Neuron (in vitro differentiated cells): ENCODE measurements at regions not wholly inside any gene's neighbourhood (a gene's known extent, or its start where the extent isn't known, plus 50 kb on each side); places are given as distances from the start of the nearest gene placed in this dataset.

Experiments used
- H2AFZ ChIP-seq: one replicate; pipeline ENCODE4 v1.6.1; 2013; ENCODE audit warnings: low read depth, mild to moderate bottlenecking, inconsistent platforms, low read length, moderate library complexity
- H3K27me3 ChIP-seq: one replicate; pipeline ENCODE4 v1.6.1; 2013; ENCODE audit warnings: low read length; ENCODE audit not compliant: insufficient read depth
- H3K36me3 ChIP-seq: one replicate; pipeline ENCODE4 v1.6.1; 2013; ENCODE audit warnings: low read length; ENCODE audit not compliant: insufficient read depth
- H3K4me1 ChIP-seq: one replicate; pipeline ENCODE4 v1.6.1; 2013; ENCODE audit warnings: low read length; ENCODE audit not compliant: insufficient read depth
- H3K4me3 ChIP-seq: 2 replicates; pipeline ENCODE4 v1.5.1; 2013; ENCODE audit warnings: mild to moderate bottlenecking, low read length, moderate library complexity
- H3K9me3 ChIP-seq: one replicate; pipeline ENCODE4 v1.6.1; 2013; ENCODE audit warnings: low read length

DNA sequence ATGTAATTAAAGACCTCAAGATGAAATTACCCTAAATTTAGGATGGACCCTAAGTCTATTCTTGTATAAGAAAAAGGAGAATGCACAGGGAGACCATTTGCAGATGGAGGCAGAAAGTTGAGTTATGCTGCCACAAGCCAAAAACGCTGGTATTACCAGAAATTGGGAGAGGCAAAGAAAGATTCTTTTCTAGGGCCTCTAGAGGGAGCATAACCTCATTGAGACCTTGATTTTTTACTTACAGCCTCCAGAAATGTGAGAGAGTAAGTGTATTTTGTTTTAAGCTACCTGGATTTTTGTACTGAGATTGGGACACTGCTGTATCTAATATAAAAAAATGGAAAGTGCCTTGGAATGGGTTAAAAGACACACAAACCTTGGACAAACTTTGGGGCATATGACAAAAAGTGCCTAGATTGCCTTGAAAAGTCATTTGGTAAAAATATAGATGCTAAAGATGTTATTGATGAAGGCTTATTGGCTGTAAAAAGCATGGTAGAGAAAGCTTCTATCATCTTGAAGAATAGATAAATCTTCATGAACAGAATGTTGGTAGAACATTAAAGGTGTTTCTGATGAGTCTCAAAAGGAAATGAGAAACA, 174.7 kb upstream of the PRDM9 start:
- Histone ChIP-seq H3K4me1 (no peaks in the 10 kb centered on the region), H3K4me3 (no peak overlapping the region), H2AFZ (no peak overlapping the region), H3K9me3 (no peaks in the 10 kb centered on the region), H3K27me3 (no peaks in the 10 kb centered on the region), H3K36me3 (no peaks in the 10 kb centered on the region)

DNA sequence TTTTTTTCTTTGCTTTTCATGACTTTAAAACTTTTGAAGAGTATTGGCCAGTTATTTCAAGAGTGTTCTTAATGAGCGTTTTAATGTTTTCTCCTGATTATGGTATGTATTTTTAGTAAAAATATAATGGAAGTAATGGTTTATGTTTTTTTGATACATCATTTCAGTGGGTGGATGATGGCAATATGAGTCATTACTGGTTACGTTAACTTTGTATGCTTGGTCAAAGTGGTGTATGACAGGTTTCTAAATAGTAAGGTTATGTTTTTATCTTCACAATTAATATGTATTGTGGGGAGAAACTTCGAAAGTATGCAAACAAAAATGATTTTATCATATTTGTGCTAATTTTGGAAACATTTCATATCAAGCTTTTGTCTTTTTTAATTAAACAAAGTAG, 176.7 kb upstream of the PRDM9 start:
- no peaks in the 10 kb centered on the region for H3K36me3 ChIP-seq
- H3K4me1 ChIP-seq = no peaks in the 10 kb centered on the region
- H3K4me3 ChIP-seq = no peak overlapping the region
- no peak overlapping the region for H2AFZ ChIP-seq
- H3K9me3 ChIP-seq = no peaks in the 10 kb centered on the region
- H3K27me3 ChIP-seq = no peaks in the 10 kb centered on the region

GRCh38 chr5:23319901-23320300, 187.5 kb upstream of the PRDM9 start:
- Histone ChIP-seq H3K27me3 (no peaks in the 10 kb centered on the region), H2AFZ (no peak overlapping the region), H3K4me3 (no peak overlapping the region), H3K9me3 (no peaks in the 10 kb centered on the region), H3K4me1 (no peaks in the 10 kb centered on the region), H3K36me3 (no peaks in the 10 kb centered on the region)

DNA sequence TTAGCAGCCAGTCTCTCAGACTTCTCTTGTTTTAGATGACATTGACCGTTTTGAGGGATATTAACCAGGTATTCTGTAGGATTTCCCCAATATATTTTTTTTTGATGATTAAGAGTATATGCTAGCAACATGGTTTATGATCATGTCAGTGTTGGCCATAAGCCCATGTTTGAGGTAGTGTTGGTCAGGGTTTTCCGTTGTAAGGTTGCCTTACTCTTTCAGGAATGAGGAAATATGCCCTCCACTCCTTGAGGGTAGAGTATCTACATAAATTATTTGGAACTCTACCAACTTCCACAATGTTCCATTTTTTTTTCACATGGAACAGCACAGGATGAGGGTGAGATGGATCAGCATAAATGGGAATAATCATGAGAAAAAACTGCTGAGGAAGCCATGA, 188.4 kb upstream of the PRDM9 start:
- H3K27me3 ChIP-seq = no peaks in the 10 kb centered on the region
- no peak overlapping the region for H2AFZ ChIP-seq
- no peaks in the 10 kb centered on the region for H3K9me3 ChIP-seq
- no peaks in the 10 kb centered on the region for H3K4me1 ChIP-seq
- H3K4me3 ChIP-seq = no peak overlapping the region
- no peaks in the 10 kb centered on the region for H3K36me3 ChIP-seq

GRCh38 chr5:23318166-23318565, 189.2 kb upstream of the PRDM9 start:
- no peak overlapping the region for H3K4me3 ChIP-seq
- H3K9me3 ChIP-seq = no peaks in the 10 kb centered on the region
- H3K27me3 ChIP-seq = no peaks in the 10 kb centered on the region
- no peak overlapping the region for H2AFZ ChIP-seq
- no peaks in the 10 kb centered on the region for H3K4me1 ChIP-seq
- no peaks in the 10 kb centered on the region for H3K36me3 ChIP-seq

GRCh38 chr5:23316060-23316591, 191.3 kb upstream of the PRDM9 start:
- Histone ChIP-seq H2AFZ (no peak overlapping the region), H3K27me3 (no peaks in the 10 kb centered on the region), H3K4me1 (no peaks in the 10 kb centered on the region), H3K9me3 (no peaks in the 10 kb centered on the region), H3K36me3 (no peaks in the 10 kb centered on the region), H3K4me3 (no peak overlapping the region)

GRCh38 chr5:23314827-23315226, 192.6 kb upstream of the PRDM9 start:
- H3K27me3 ChIP-seq = no peaks in the 10 kb centered on the region
- H2AFZ ChIP-seq = no peak overlapping the region
- H3K4me1 ChIP-seq = no peaks in the 10 kb centered on the region
- no peaks in the 10 kb centered on the region for H3K36me3 ChIP-seq
- H3K4me3 ChIP-seq = no peak overlapping the region
- no peaks in the 10 kb centered on the region for H3K9me3 ChIP-seq

DNA sequence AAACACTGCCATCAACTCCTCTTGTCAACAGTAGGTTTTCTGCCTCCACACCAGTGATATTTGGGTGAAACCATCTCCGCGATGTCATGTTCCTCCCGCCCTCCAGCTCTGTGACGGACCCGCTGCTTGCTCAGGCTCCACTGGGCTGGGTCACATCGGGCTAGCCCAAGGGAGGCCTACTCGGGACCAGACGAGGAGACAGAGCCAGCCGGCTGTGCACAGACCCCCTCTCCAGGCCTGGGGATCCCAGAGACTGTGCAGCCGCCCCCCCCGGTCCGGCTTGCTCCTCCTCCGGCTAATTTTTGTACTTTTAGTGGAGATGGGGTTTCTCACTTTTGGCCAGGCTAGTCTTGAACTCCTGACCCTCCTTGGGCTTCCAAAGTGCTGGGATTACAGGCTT, 202.4 kb upstream of the PRDM9 start:
- Histone ChIP-seq H3K36me3 (no peaks in the 10 kb centered on the region), H3K4me3 (no peak overlapping the region), H3K4me1 (no peaks in the 10 kb centered on the region), H2AFZ (no peak overlapping the region), H3K9me3 (no peaks in the 10 kb centered on the region), H3K27me3 (no peaks in the 10 kb centered on the region)

DNA sequence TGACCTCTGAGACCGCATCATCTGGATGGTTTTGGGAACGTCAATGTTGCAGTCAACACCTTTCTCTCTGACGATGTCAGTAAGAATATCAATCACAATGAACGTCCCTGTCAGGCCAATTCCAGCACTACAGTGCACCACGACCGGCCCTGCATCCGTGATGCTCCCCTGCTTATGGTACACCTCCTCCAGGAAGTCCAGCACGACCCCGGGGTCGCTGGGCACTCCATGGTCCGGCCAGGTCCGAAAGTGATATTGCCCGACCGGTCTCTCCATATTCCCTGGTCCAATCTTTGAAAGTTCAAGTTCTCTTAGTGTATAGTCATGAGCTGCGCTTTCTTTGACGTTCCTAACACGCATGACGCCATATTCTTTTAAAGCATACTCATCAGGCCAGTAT, 203.6 kb upstream of the PRDM9 start:
- Histone ChIP-seq H3K27me3 (no peaks in the 10 kb centered on the region), H3K4me1 (no peaks in the 10 kb centered on the region), H3K4me3 (no peak overlapping the region), H2AFZ (no peak overlapping the region), H3K36me3 (no peaks in the 10 kb centered on the region), H3K9me3 (no peaks in the 10 kb centered on the region)

DNA sequence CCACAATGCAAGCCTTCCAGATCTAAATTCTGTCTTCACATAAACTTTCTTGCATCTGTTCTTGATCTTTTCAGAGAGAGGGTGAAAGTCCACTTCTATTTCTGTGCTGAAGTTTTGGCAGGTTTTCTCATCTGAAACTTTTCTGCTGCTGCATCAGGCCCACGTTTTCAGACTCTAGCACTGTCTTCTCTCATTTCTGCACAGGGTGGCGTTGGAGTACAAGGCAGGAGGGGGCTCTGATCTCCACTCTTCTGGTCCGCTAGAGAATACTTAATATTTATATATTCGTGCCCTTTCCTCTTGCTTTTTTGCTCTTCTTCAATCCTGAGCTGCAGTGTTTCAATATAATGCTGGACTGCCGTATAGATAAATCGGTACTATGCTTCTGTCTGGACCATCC, 204.0 kb upstream of the PRDM9 start:
- Histone ChIP-seq H3K9me3 (no peaks in the 10 kb centered on the region), H3K36me3 (no peaks in the 10 kb centered on the region), H3K27me3 (no peaks in the 10 kb centered on the region), H3K4me1 (no peaks in the 10 kb centered on the region), H2AFZ (no peak overlapping the region), H3K4me3 (no peak overlapping the region)

DNA sequence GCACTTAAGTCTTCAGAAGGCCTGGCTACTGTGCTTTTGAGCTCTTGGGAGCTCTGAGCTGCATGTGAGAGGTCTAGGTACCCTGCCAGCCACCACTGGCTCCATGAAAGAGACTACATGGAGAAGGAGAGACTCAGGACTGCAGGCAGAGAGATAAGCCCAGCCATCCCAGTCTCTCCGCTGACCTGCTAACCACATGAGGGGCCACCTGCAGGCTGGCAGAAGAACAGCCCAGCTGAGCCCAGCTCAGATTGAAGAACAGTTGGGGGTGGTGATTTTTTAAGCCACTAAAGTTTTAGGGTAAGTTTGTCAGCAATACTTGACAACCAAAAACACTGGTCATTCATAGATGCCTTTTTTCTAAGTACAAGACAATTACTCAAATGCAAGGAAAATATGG, 205.0 kb upstream of the PRDM9 start:
- no peaks in the 10 kb centered on the region for H3K4me1 ChIP-seq
- no peaks in the 10 kb centered on the region for H3K36me3 ChIP-seq
- H2AFZ ChIP-seq = no peak overlapping the region
- H3K27me3 ChIP-seq = no peaks in the 10 kb centered on the region
- H3K9me3 ChIP-seq = no peaks in the 10 kb centered on the region
- no peak overlapping the region for H3K4me3 ChIP-seq

DNA sequence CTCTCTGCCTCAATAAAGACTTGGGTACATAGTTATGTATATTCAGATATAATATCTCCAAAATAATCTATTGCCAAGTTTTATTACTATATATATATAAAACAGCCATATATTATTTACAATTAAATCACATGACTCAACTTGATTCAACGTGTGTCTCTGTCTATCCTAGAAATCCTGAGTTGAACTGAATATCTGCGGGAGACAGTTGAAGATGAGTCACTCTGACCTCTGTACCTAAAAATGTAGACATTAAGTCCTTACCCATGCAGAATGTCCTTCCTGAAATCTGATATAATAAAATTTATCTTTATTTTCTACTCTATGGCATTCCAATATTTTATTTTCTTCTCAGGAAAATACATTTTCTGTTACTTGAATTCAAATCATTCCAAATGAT, 218.2 kb upstream of the PRDM9 start:
- H3K4me1 ChIP-seq = no peaks in the 10 kb centered on the region
- H2AFZ ChIP-seq = no peak overlapping the region
- no peaks in the 10 kb centered on the region for H3K36me3 ChIP-seq
- no peaks in the 10 kb centered on the region for H3K27me3 ChIP-seq
- no peak overlapping the region for H3K4me3 ChIP-seq
- H3K9me3 ChIP-seq = no peaks in the 10 kb centered on the region

- no peak overlapping the region for H3K4me3 ChIP-seq
- no peaks in the 10 kb centered on the region for H3K4me1 ChIP-seq
- no peaks in the 10 kb centered on the region for H3K9me3 ChIP-seq
- H2AFZ ChIP-seq = no peak overlapping the region
- H3K27me3 ChIP-seq = no peaks in the 10 kb centered on the region
- no peaks in the 10 kb centered on the region for H3K36me3 ChIP-seq
These were observed 222.8 kb upstream of the PRDM9 start for GRCh38 chr5:23284656-23285055.

DNA sequence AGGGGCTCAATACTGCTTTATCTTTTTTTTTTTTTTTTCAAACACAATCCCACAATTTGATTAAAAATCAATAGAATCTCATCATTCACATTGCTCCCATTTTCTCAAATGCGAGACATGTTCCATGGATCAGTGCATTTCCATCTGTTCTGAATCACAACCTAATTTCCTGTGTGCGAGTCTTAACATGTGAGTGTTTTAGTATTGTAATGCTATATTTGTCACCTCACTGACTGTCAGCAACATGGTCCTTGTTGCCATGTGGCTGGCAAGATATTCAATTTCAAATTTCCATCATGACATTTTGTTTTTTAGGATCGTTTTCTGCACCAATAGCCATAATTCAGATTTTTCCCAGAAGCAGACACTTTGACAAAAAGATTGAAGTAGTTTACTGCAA, 233.2 kb upstream of the PRDM9 start:
- Histone ChIP-seq H3K36me3 (no peaks in the 10 kb centered on the region), H3K4me1 (no peaks in the 10 kb centered on the region)

More for the DNA sequence above, 233.2 kb upstream of the PRDM9 start:
- H3K9me3 ChIP-seq = no peaks in the 10 kb centered on the region
- no peaks in the 10 kb centered on the region for H3K27me3 ChIP-seq
- no peak overlapping the region for H3K4me3 ChIP-seq
- no peak overlapping the region for H2AFZ ChIP-seq
